Hematopoietic multipotent progenitor cell treated with erythropoietin and hydrocortisone succinate and interleukin-3 and kit ligand, for 4 days (in vitro differentiated cells): ENCODE measurements at regions not wholly inside any gene's neighbourhood (a gene's known extent, or its start where the extent isn't known, plus 50 kb on each side); places are given as distances from the start of the nearest gene placed in this dataset.

Experiments used
- DNase-seq: peaks from one replicate; pipeline ENCODE4 v3.0.0-alpha.2; 2015

GRCh38 chrX:6693051-6693450 lies 158.1 kb upstream of the VCX3A start:
- DNase-seq: no peak

DNA sequence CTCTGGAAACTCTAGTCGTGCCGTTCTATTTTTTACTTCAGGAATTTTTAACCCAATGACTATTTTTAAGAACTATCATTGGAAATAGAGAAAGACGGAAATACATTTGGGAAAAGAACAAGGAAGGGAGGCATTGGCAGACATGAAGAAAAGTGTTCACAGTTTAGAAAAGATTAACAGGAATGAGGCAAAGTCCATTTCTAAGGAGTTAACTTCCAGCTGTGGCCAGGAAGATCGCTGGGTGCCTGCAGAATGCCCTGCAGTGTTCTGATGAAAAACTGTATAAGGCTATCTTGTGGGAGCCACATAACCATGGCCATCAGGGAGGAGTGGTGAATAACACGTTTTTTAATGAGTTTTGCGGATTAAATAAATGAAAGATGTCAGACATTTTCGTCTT lies 150.6 kb upstream of the VCX3A start:
- no peak for DNase-seq

DNA sequence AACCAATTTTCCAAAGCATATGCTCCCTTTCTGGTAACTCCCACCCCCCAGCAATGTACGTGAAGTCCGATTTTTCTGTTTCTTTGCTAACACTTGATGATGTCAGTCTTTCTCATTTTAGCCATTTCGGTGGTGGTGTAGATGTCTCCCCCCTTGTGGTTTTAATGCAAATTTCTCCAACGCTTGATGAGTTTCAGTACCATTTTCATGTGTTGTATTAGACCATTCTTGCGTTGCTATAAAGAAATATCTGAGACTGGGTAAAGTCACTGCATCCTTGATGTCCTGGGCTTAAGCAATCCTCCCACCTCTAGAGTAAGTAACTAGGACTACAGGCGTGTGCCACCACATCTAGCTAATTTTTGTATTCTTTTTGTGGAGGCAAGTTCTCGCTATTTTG lies 148.4 kb upstream of the VCX3A start:
- no peak for DNase-seq

- no peak for DNase-seq
Observed at GRCh38 chrX:6681521-6682145, 146.7 kb upstream of the VCX3A start.

DNA sequence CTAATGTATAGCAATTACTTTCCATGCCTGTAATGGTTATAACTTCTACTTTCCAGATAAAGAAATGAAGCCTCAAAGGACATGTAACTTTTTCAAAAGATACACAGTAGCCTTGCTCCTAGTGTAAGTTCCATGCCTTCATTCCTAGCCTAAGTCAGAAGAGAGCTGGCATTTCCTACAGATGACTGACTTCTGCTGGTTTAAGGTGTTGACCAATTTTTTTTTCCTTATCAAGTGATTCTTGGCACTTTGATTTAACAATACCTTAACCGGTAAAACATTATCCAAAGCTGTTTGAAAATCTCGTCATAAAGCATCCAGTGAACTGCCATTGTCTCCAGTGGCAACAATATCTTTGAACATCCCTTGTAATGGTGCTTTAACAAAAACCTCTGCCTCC lies 145.1 kb upstream of the VCX3A start:
- no peak for DNase-seq

DNA sequence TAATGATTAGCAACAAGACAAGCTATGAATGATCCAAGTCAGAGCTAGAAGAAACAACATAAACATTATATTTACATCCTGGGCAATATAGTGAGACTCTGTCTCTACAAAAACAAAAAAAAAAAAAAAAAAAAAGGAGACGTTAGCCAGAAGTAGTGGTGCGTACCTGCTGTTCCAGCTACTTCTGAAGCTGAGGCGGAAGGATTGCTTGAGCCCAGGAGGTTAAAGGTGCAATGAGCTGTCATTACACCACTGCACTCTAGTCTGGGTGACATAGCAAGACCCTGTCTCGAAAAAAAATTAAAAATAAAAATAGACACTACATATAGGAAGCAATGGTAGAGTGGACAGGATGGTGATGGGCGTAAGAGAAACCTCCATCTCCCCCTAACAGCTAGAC lies 144.6 kb upstream of the VCX3A start:
- no peak for DNase-seq

GRCh38 chrX:6678313-6678712 lies 143.4 kb upstream of the VCX3A start:
- DNase-seq: no peak

- DNase-seq: no peak
Observed at GRCh38 chrX:6674734-6675133, 139.8 kb upstream of the VCX3A start.

- no peak for DNase-seq
Observed at GRCh38 chrX:6667048-6667768, 132.3 kb upstream of the VCX3A start.

DNA sequence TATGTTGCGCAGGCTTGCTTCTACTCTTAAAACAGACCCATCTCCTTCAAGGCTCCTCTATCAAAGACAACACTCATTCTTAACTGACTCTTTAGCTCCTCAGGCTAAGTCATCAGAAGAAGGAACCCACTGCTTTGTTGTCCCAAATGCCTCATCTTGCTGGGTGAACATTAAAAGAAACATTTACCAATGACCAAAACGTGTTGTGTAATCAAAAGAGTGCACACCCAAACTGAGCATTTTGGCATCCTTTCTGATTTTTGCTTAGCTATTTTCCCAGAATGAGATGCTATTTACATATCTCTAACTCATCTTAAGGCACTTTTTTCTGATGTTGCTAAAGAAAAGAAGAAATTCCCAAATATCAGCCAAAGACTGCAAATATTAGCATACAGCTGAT lies 131.7 kb upstream of the VCX3A start:
- no peak for DNase-seq

GRCh38 chrX:6661736-6662135 lies 126.8 kb upstream of the VCX3A start:
- no peak for DNase-seq

- no peak for DNase-seq
Observed at GRCh38 chrX:6660567-6661264, 125.8 kb upstream of the VCX3A start.

DNA sequence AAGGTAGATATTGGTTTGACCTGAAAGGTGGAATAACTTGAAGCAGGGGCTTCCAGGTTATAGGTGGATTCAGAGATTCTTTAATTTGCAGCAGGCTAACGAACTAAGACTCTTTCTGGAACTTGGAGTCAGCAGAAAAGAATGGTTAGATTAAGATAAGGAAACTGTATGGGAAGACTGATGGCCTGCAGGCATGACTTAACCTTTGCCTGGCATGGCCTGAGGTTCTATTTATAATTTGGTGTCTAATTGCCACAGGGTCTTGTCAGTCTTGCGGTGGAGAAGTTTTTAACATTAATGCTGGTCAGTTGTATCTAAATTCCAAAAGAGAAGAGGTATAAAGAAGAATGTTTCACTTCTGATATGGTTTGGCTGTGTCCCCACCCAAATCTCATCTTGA lies 110.3 kb upstream of the VCX3A start:
- DNase-seq: no peak

DNA sequence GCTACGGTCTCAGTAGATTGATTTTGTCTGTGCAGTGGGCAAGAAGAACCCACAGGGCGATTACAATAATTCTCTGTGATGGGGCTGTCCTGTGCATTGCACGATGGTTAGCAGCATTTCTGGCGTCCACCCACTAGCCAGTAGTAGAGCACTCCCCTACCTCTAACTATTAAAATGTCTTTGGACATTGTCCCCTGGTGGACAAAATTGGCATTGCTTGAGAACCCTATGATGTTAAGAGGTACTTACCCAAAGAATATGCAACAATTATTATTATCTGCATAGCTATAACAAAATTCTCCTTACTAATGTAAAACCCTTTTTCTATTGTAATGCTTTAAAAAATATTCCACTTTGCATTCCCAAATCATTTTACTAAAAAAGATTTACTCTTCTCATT lies 109.5 kb upstream of the VCX3A start:
- peak; percentile 1 for DNase-seq

DNA sequence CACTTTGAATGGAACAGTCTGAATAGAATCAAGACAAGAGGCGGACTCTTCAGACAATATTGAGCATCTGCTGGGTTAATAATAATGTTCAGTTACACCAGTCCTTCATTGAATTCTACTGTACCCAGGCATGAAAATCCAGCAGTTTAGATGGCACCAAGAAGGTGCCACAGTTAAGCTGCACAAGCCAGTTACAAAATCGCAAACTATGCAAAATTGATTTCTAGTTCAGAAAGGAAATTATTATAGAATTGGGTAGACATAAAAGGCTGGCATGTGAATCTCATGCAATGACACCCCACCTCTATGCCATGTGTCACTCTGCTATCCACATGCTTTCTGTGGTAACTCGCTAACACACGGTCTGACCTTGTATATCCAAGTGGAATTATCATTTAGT lies 105.8 kb upstream of the VCX3A start:
- DNase-seq: no peak

- DNase-seq: no peak
Observed at GRCh38 chrX:6614506-6614905, 79.6 kb upstream of the VCX3A start.

DNA sequence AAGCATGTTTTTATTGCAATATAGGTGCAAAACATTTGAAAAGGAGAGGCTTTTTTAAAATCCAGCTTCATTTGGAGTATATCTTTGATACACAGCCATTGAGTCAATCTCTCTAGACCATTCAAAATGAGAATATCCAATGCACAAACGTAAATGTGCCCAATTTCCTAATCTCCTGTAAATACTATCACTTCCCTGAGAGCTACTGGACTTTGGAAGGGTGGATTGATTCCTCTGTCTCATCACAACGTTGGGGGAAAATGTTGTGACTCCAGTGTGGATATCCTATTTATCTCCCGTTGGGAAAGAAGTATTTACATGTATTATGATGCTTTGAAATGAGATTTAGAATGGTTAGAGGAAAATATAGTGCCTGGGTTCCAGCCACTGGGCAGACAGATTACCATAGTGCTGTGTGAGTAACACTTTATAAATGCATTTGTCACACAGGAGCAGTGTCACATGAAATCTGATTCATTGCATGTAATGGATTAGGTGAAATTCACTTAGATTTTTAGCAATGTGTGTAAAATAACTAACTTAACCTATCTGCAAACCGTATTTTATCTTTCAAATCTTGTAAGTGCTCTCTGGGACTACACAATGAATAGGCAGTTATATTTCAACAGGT lies 64.4 kb upstream of the VCX3A start:
- DNase-seq: no peak
